H9 (cell line): ENCODE measurements at regions not wholly inside any gene's neighbourhood (a gene's known extent, or its start where the extent isn't known, plus 50 kb on each side); places are given as distances from the start of the nearest gene placed in this dataset.

Experiments
- DNase-seq: peaks from one replicate; pipeline ENCODE4 v3.0.0-alpha.2; 2017
- H2AFZ ChIP-seq: one replicate; pipeline ENCODE4 v1.6.1; 2013; ENCODE audit warnings: mild to moderate bottlenecking, low read length, control low read depth, moderate library complexity
- H2AK5ac ChIP-seq: 2 replicates; pipeline ENCODE4 v1.6.1; 2013; ENCODE audit warnings: low read length, control low read depth, mixed read lengths; ENCODE audit not compliant: insufficient read length
- H2BK120ac ChIP-seq: one replicate; pipeline ENCODE4 v1.6.1; 2013; ENCODE audit warnings: low read depth, mild to moderate bottlenecking, low read length, control low read depth, inconsistent platforms; ENCODE audit not compliant: poor library complexity, severe bottlenecking
- H2BK12ac ChIP-seq: 2 replicates; pipeline ENCODE4 v1.6.1; 2013; ENCODE audit warnings: low read length, control low read depth, mixed read lengths, low read depth; ENCODE audit not compliant: insufficient read length
- H2BK15ac ChIP-seq: 2 replicates; pipeline ENCODE4 v1.6.1; 2013; ENCODE audit warnings: low read depth, low read length, control low read depth
- H2BK20ac ChIP-seq: one replicate; pipeline ENCODE4 v1.6.1; 2013; ENCODE audit warnings: low read depth, mild to moderate bottlenecking, low read length, control low read depth, inconsistent platforms; ENCODE audit not compliant: poor library complexity, severe bottlenecking
- H2BK5ac ChIP-seq: 2 replicates; pipeline ENCODE4 v1.6.1; 2013; ENCODE audit warnings: low read length, control low read depth, mixed read lengths; ENCODE audit not compliant: insufficient read length
- H3K14ac ChIP-seq: 2 replicates; pipeline ENCODE4 v1.6.1; 2013; ENCODE audit warnings: low read length, control low read depth; ENCODE audit not compliant: insufficient read depth
- H3K18ac ChIP-seq: 2 replicates; pipeline ENCODE4 v1.6.1; 2013; ENCODE audit warnings: low read depth, mild to moderate bottlenecking, mixed read lengths, low read length, control low read depth; ENCODE audit not compliant: insufficient read length
- H3K23ac ChIP-seq: 2 replicates; pipeline ENCODE4 v1.6.1; 2013; ENCODE audit warnings: low read length, control low read depth, mixed read lengths, low read depth; ENCODE audit not compliant: insufficient read length
- H3K23me2 ChIP-seq: 2 replicates; pipeline ENCODE4 v1.6.1; 2013; ENCODE audit warnings: low read depth, mild to moderate bottlenecking, mixed read lengths, low read length, control low read depth; ENCODE audit not compliant: insufficient read length, poor library complexity, severe bottlenecking
- H3K27ac ChIP-seq: 2 replicates; pipeline ENCODE4 v1.5.1; 2013; ENCODE audit warnings: low read length, control low read depth, mixed read lengths, low read depth; ENCODE audit not compliant: insufficient read length
- H3K27me3 ChIP-seq: 2 replicates; pipeline ENCODE4 v1.6.1; 2013; ENCODE audit warnings: low read length, control low read depth, inconsistent platforms; ENCODE audit not compliant: insufficient read depth
- H3K4ac ChIP-seq: 2 replicates; pipeline ENCODE4 v1.6.1; 2013; ENCODE audit warnings: low read depth, mild to moderate bottlenecking, control low read depth, inconsistent platforms, low read length, moderate library complexity
- H3K4me1 ChIP-seq: 2 replicates; pipeline ENCODE4 v1.6.1; 2013; ENCODE audit warnings: low read length, control low read depth, inconsistent platforms; ENCODE audit not compliant: insufficient read depth
- H3K4me2 ChIP-seq: 2 replicates; pipeline ENCODE4 v1.6.1; 2013; ENCODE audit warnings: low read length, control low read depth, mixed read lengths; ENCODE audit not compliant: insufficient read length, insufficient read depth
- H3K56ac ChIP-seq: 2 replicates; pipeline ENCODE4 v1.6.1; 2013; ENCODE audit warnings: low read depth, mild to moderate bottlenecking, mixed read lengths, low read length, control low read depth; ENCODE audit not compliant: insufficient read length
- H3K79me1 ChIP-seq: 2 replicates; pipeline ENCODE4 v1.6.1; 2013; ENCODE audit warnings: low read depth, mild to moderate bottlenecking, moderate library complexity, low read length, control low read depth, inconsistent platforms; ENCODE audit not compliant: insufficient read depth, poor library complexity, severe bottlenecking
- H3K79me2 ChIP-seq: 2 replicates; pipeline ENCODE4 v1.6.1; 2013; ENCODE audit warnings: low read length, control low read depth, inconsistent platforms; ENCODE audit not compliant: insufficient read depth
- H3K9ac ChIP-seq: 2 replicates; pipeline ENCODE4 v1.6.1; 2013; ENCODE audit warnings: low read length, control low read depth, mixed read lengths; ENCODE audit not compliant: insufficient read length; ENCODE audit errors: extremely low read depth
- H3K9me3 ChIP-seq: one replicate; pipeline ENCODE4 v1.6.1; 2013; ENCODE audit warnings: low read depth, low read length, inconsistent platforms; ENCODE audit not compliant: control insufficient read depth
- H3T11ph ChIP-seq: one replicate; pipeline ENCODE4 v1.6.1; 2013; ENCODE audit warnings: mild to moderate bottlenecking, low read length, control low read depth, inconsistent platforms
- H4K20me1 ChIP-seq: one replicate; pipeline ENCODE4 v1.6.1; 2013; ENCODE audit not compliant: control insufficient read depth, insufficient read length, insufficient read depth
- H4K5ac ChIP-seq: 2 replicates; pipeline ENCODE4 v1.6.1; 2013; ENCODE audit warnings: low read depth, mild to moderate bottlenecking, mixed read lengths, low read length, control low read depth; ENCODE audit not compliant: insufficient read length
- H4K8ac ChIP-seq: replicated peaks from 2 replicates; pipeline ENCODE4 v1.6.1; 2013; ENCODE audit warnings: low read length, control low read depth, mixed read lengths, low read depth; ENCODE audit not compliant: insufficient read length
- H4K91ac ChIP-seq: 2 replicates; pipeline ENCODE4 v1.6.1; 2013; ENCODE audit warnings: low read depth, mild to moderate bottlenecking, moderate library complexity, mixed read lengths, low read length, control low read depth; ENCODE audit not compliant: insufficient read length
- H3K27ac Mint-ChIP-seq, 3 experiments: 2 replicates in 2 of 3; 3 replicates in 1 of 3; pipeline ENCODE4 v1.8.0; 2020 to 2021; ENCODE audit warnings: mixed read lengths in 3 of 3, mild to moderate bottlenecking in 1 of 3, moderate library complexity in 1 of 3
- H3K27me3 Mint-ChIP-seq: 2 replicates; pipeline ENCODE4 v1.8.0; 2021; ENCODE audit warnings: low read depth, mild to moderate bottlenecking, moderate library complexity, mixed read lengths
- H3K36me3 Mint-ChIP-seq, 3 experiments: 2 replicates in 2 of 3; 3 replicates in 1 of 3; pipeline ENCODE4 v1.8.0; 2020 to 2021; ENCODE audit warnings: low read depth in 3 of 3, mixed read lengths in 3 of 3; ENCODE audit not compliant: insufficient read depth in 1 of 3
- H3K4me1 Mint-ChIP-seq, 2 experiments: 2 replicates each; pipeline ENCODE4 v1.8.0; 2020; ENCODE audit warnings: mixed read lengths in 2 of 2
- H3K4me3 Mint-ChIP-seq, 2 experiments: 2 replicates in 1 of 2; 3 replicates in 1 of 2; pipeline ENCODE4 v1.8.0; 2020 to 2021; ENCODE audit warnings: mild to moderate bottlenecking in 2 of 2, mixed read lengths in 2 of 2, moderate library complexity in 1 of 2
- H3K9me3 Mint-ChIP-seq, 2 experiments: 2 replicates in 1 of 2; 3 replicates in 1 of 2; pipeline ENCODE4 v1.8.0; 2020; ENCODE audit warnings: mild to moderate bottlenecking in 2 of 2, mixed read lengths in 2 of 2, moderate library complexity in 1 of 2
- CTCF ChIP-seq: fragments of 200-600 bp; sonication (generic); conservative IDR thresholded peaks from 3 replicates; pipeline ENCODE4 v1.8.0; 2021; ENCODE audit warnings: antibody characterized with exemption, mild to moderate bottlenecking
- WGBS: extraction: QIAGEN DNeasy Blood & Tissue Kit; methylation state at CpG from one replicate; pipeline ENCODE4 v1.1.7; 2013; ENCODE audit warnings: missing lambda C conversion rate, low lambda C conversion rate, mixed read lengths; ENCODE audit not compliant: insufficient read length; ENCODE audit errors: extremely low coverage; 5-methylcytosine and 5-hydroxymethylcytosine counted together

DNA sequence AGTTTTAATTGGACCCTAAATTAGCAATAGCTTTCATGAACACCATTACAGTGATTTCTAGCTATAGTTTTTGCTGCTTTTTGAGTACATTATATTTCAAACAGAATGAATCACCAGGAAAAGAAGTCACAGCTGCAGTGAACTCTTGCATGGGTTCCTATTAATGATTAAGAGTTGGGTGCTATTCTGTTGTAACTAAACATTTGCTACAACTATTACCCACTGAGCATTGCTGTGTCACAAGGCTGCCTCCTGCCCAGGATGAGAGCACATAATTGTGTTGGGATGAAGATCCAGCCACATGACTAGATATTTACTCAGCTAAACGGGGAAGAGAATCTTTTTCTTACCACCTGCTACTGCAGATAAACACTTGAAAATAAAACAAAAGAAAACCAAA lies 152.7 kb downstream of the GXYLT1 start:
- no peak overlapping the region for H4K5ac ChIP-seq
- DNase-seq: no peak
- no peak overlapping the region for H3K4me2 ChIP-seq
- H2BK20ac ChIP-seq: no peak overlapping the region
- H3K79me1 ChIP-seq: no peaks in the 10 kb centered on the region
- no peak overlapping the region for H3T11ph ChIP-seq
- no peak overlapping the region for H3K56ac ChIP-seq
- H3K23me2 ChIP-seq: no peaks in the 10 kb centered on the region
- Mint-ChIP-seq H3K9me3 (peaks cover 0 to 10% of the 10 kb centered on the region in 2 experiments; a peak in 3 of 5 replicates), H3K27me3 (no peaks in the 10 kb centered on the region), H3K4me1 (no peaks in the 10 kb centered on the region), H3K27ac (no peak overlapping the region), H3K36me3 (no peaks in the 10 kb centered on the region; a peak in 1 of 7 replicates), H3K4me3 (no peak overlapping the region)
- TF ChIP-seq CTCF: no peak
- H3K23ac ChIP-seq: no peak overlapping the region
- H3K27ac ChIP-seq: no peak overlapping the region
- no peak overlapping the region for H2BK15ac ChIP-seq
- no peaks in the 10 kb centered on the region for H3K79me2 ChIP-seq
- H4K8ac ChIP-seq: no peak overlapping the region
- no peak overlapping the region for H3K9ac ChIP-seq
- H3K27me3 ChIP-seq: no peaks in the 10 kb centered on the region
- no peak overlapping the region for H3K4ac ChIP-seq
- H3K14ac ChIP-seq: no peak overlapping the region
- no peak overlapping the region for H2BK5ac ChIP-seq
- no peak overlapping the region for H2AFZ ChIP-seq
- no peak overlapping the region for H2AK5ac ChIP-seq
- no peak overlapping the region for H4K91ac ChIP-seq
- H2BK120ac ChIP-seq: no peak overlapping the region
- H2BK12ac ChIP-seq: no peak overlapping the region
- WGBS: no CpG with 5 or more reads among the region's 1 CpG
- no peaks in the 10 kb centered on the region for H3K4me1 ChIP-seq
- no peaks in the 10 kb centered on the region for H4K20me1 ChIP-seq
- H3K9me3 ChIP-seq: no peaks in the 10 kb centered on the region
- no peak overlapping the region for H3K18ac ChIP-seq
